Pancreas (tissue), 10 donors: ENCODE measurements at regions not wholly inside any gene's neighbourhood (a gene's known extent, or its start where the extent isn't known, plus 50 kb on each side); places are given as distances from the start of the nearest gene placed in this dataset.

Source experiments
- ATAC-seq, 4 donors: fragments of 200-7000 bp; cut with Tn5 transposase; one replicate each; pipeline versions ENCODE4 v1.8.0 to v1.9.1; 2020; ENCODE audit warnings: mild to moderate bottlenecking in 4 of 4, moderate library complexity in 4 of 4
- DNase-seq, 6 donors: peaks; one replicate each; pipeline ENCODE4 v3.0.0-alpha.2; 2020
- FAIRE-seq: peaks from 2 replicates; lab custom pipeline; 2012; peaks lifted over from hg19 to GRCh38; lab: Jason Lieb, UNC
- H3K27ac ChIP-seq, 4 donors: fragments of 200-600 bp; sonication (generic); 1 replicate in 3 of 4; 2 replicates in 1 of 4; pipeline versions ENCODE4 v1.5.0 to v1.8.0; 2020
- H3K27me3 ChIP-seq, 4 donors: fragments of 200-600 bp; one replicate each; pipeline ENCODE4 v1.8.0; 2021
- H3K36me3 ChIP-seq, 3 donors: fragments of 200-600 bp; sonication (generic) in 1 of 3; one replicate each; pipeline versions ENCODE4 v1.5.0 to v1.8.0; 2020 to 2021
- H3K4me1 ChIP-seq, 3 donors: fragments of 200-600 bp; one replicate each; pipeline ENCODE4 v1.8.0; 2021
- H3K4me3 ChIP-seq, 4 donors: fragments of 200-600 bp; sonication (generic) in 2 of 4; one replicate each; pipeline versions ENCODE4 v1.5.0 to v1.8.0; 2020 to 2021
- H3K9me3 ChIP-seq, 4 donors: fragments of 200-600 bp; one replicate each; pipeline ENCODE4 v1.8.0; 2021
- CTCF ChIP-seq, 4 donors: fragments of 200-600 bp; sonication (generic) in 3 of 4; IDR thresholded peaks; one replicate each; pipeline versions ENCODE4 v1.5.0 to v1.8.0; 2021; ENCODE audit warnings: antibody characterized with exemption in 4 of 4
- WGBS, 2 donors: extraction: QIAGEN DNeasy Blood & Tissue Kit; methylation state at CpG; one replicate each; pipeline ENCODE4 v1.1.7; 2013; 5-methylcytosine and 5-hydroxymethylcytosine counted together
- intact Hi-C, 3 donors: fragments of 100-400 bp; cut with DNase I; formaldehyde crosslinking; loops; one replicate each; pipeline versions ENCODE4 v1.11.1 to v1.14.2; 2022
- donor health status: healthy with polysubstance abuse.
- donor health status: DM: no; HTN: no; CAD: no; lungs with moderate emphysema.
- donor health status: DM: no; HTN: no; CAD: no.
- donor health status: control.
- donor health status: control.
- donor health status: Bipolar disorder and iron deficiency.
- donor health status: DM: yes; HTN: yes; CAD: no.
- donor health status: DM: no; HTN: no; CAD: no.
- donor health status: DM: no; HTN: no; CAD: no.
- donor health status: DM: yes; HTN: yes; CAD: no.

DNA sequence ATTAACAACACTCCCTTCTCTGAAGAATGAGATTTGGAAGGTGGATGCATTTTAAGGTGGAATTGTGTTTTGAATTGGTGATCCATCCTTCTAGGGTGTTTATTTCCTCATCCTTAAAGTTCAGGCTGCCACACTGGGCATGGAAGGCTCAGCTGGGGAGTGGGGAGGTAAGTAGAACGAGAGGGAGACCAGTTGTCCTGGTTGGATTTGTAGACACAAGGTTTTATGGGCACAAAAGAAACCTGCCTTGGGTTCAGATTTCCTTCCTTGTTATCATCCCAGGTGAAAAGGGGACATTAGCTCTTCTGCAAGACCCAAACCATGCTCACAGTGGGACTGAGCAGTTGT, 101.0 kb upstream of the SIX3 start:
- no peak overlapping the region for H3K27ac ChIP-seq
- no peak for ATAC-seq
- no peak for TF ChIP-seq CTCF (IDR thresholded peaks at IDR 0.05)

DNA sequence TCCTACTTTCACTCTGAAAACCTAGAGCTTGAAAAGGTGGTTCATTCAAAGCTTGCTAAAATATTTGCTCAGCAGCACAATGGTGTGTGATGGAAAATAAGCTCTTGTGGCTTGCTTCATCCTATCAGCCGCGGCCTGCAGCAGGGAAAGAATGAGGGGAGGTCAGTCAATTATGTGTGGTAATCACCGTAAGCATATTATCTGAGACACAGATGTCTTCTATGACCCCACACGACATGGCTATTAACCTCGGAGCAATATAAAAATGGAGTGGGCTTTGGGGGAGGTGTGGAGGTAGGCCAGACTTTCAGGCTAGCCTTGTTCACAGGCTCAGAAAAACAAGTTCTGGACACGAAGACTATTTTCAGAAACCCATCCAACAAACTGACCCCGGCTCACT, 98.4 kb upstream of the SIX3 start:
- intact Hi-C loops: no loop called here
- FAIRE-seq: no peak
- 75 to 79% methylated on average over 7 of the region's 7 CpGs for WGBS, 2 donors

More for the DNA sequence above, 101.0 kb upstream of the SIX3 start:
- DNase-seq (no peak), FAIRE-seq (no peak)
- no peaks in the 10 kb centered on the region for H3K27me3 ChIP-seq
- H3K4me1 ChIP-seq: no peaks in the 10 kb centered on the region
- no peaks in the 10 kb centered on the region for H3K9me3 ChIP-seq
- H3K36me3 ChIP-seq: no peaks in the 10 kb centered on the region
- WGBS, 2 donors: 53 to 68% methylated on average over 1 of the region's 1 CpG
- H3K4me3 ChIP-seq: no peak overlapping the region
- intact Hi-C loops: no loop called here

GRCh38 chr2:44843641-44844310, 97.7 kb upstream of the SIX3 start:
- H3K4me1 ChIP-seq: no peaks in the 10 kb centered on the region
- H3K27me3 ChIP-seq: no peaks in the 10 kb centered on the region
- intact Hi-C loops: no loop called here
- H3K4me3 ChIP-seq: no peak overlapping the region
- no peaks in the 10 kb centered on the region for H3K36me3 ChIP-seq
- H3K27ac ChIP-seq: no peak overlapping the region
- DNase-seq (no peak), FAIRE-seq (no peak), ATAC-seq (no peak)
- 80 to 87% methylated on average over 13 of the region's 13 CpGs for WGBS, 2 donors
- no peaks in the 10 kb centered on the region for H3K9me3 ChIP-seq
- no peak for TF ChIP-seq CTCF (IDR thresholded peaks at IDR 0.05)

More for the DNA sequence above, 98.4 kb upstream of the SIX3 start:
- H3K4me1 ChIP-seq: no peaks in the 10 kb centered on the region
- H3K27me3 ChIP-seq: no peaks in the 10 kb centered on the region
- DNase-seq (no peak), ATAC-seq (no peak)
- no peak for TF ChIP-seq CTCF (IDR thresholded peaks at IDR 0.05)
- no peaks in the 10 kb centered on the region for H3K9me3 ChIP-seq
- no peak overlapping the region for H3K4me3 ChIP-seq
- no peak overlapping the region for H3K27ac ChIP-seq
- no peaks in the 10 kb centered on the region for H3K36me3 ChIP-seq

GRCh38 chr2:44844651-44845270, 96.7 kb upstream of the SIX3 start:
- no peak for TF ChIP-seq CTCF (IDR thresholded peaks at IDR 0.05)
- 70 to 85% methylated on average over 7 of the region's 7 CpGs for WGBS, 2 donors
- no peaks in the 10 kb centered on the region for H3K36me3 ChIP-seq
- no peaks in the 10 kb centered on the region for H3K4me1 ChIP-seq
- DNase-seq: no peak
- no peak for FAIRE-seq
- H3K9me3 ChIP-seq: no peaks in the 10 kb centered on the region
- no peak for ATAC-seq
- no peak overlapping the region for H3K4me3 ChIP-seq
- no peak overlapping the region for H3K27ac ChIP-seq
- no peaks in the 10 kb centered on the region for H3K27me3 ChIP-seq
- intact Hi-C loops: no loop called here

DNA sequence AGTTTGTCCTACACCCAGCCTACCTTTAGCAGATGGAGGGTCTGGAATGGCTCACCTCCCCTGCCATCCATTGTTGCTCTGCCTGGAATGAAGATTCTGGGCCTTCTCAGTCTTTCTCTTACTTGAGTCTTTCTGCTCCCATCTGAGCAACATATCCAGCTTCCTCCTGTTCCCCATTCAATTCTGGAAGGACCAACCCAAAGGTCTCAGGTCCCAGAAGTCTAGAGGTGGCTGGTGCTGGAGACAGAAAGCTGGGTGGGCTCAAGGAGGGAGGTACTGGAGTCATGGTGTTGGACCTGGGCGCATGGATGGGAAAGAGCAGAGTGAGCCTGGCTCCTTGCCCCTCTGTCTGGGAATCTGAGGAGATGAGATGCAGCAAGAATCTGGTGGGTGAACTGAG, 93.5 kb upstream of the SIX3 start:
- ATAC-seq (no peak), FAIRE-seq (no peak), DNase-seq (no peak)
- Histone ChIP-seq H3K36me3 (no peaks in the 10 kb centered on the region), H3K9me3 (no peaks in the 10 kb centered on the region), H3K27ac (no peak overlapping the region), H3K4me1 (no peaks in the 10 kb centered on the region), H3K4me3 (no peak overlapping the region), H3K27me3 (no peaks in the 10 kb centered on the region)
- no peak for TF ChIP-seq CTCF (IDR thresholded peaks at IDR 0.05)
- intact Hi-C loops: no loop called here
- whole genome bisulfite sequencing, 2 donors: 91% methylated on average over 1 of the region's 1 CpG
